Right atrium auricular region (tissue), 2 donors: ENCODE measurements at regions not wholly inside any gene's neighbourhood (a gene's known extent, or its start where the extent isn't known, plus 50 kb on each side); places are given as distances from the start of the nearest gene placed in this dataset.

ENCODE experiments used
- DNase-seq: peaks from one replicate; pipeline ENCODE4 v3.0.0-alpha.2; 2019; ENCODE audit warnings: low spot score
- H3K27ac ChIP-seq, 2 donors: fragments of 200-600 bp; sonication (generic); 1 replicate in 1 of 2; 2 replicates in 1 of 2; pipeline ENCODE4 v1.5.1; 2016 to 2019
- H3K27me3 ChIP-seq, 2 donors: fragments of 200-600 bp; sonication (generic); one replicate each; pipeline versions ENCODE4 v1.5.1 to v1.6.0; 2017 to 2019
- H3K36me3 ChIP-seq: fragments of 200-600 bp; sonication (generic); one replicate; pipeline ENCODE4 v1.5.1; 2016
- H3K4me1 ChIP-seq, 2 donors: fragments of 200-600 bp; sonication (generic); one replicate each; pipeline versions ENCODE4 v1.5.1 to v1.6.0; 2017 to 2019
- H3K4me3 ChIP-seq, 2 donors: fragments of 200-600 bp; sonication (generic); 1 replicate in 1 of 2; 2 replicates in 1 of 2; pipeline ENCODE4 v1.5.1; 2017 to 2019; ENCODE audit warnings: mild to moderate bottlenecking in 1 of 2, moderate library complexity in 1 of 2
- H3K9me3 ChIP-seq, 2 donors: fragments of 200-600 bp; sonication (generic); one replicate each; pipeline ENCODE4 v1.5.1; 2019
- TF ChIP-seq, protein P1 (sequence below), 2 donors: fragments of 200-600 bp; sonication (generic); IDR thresholded peaks; one replicate each; pipeline ENCODE4 v1.5.1; 2019; ENCODE audit warnings: antibody characterized with exemption in 2 of 2

- no peak overlapping the region for H3K27ac ChIP-seq
- TF ChIP-seq, protein P1, sequence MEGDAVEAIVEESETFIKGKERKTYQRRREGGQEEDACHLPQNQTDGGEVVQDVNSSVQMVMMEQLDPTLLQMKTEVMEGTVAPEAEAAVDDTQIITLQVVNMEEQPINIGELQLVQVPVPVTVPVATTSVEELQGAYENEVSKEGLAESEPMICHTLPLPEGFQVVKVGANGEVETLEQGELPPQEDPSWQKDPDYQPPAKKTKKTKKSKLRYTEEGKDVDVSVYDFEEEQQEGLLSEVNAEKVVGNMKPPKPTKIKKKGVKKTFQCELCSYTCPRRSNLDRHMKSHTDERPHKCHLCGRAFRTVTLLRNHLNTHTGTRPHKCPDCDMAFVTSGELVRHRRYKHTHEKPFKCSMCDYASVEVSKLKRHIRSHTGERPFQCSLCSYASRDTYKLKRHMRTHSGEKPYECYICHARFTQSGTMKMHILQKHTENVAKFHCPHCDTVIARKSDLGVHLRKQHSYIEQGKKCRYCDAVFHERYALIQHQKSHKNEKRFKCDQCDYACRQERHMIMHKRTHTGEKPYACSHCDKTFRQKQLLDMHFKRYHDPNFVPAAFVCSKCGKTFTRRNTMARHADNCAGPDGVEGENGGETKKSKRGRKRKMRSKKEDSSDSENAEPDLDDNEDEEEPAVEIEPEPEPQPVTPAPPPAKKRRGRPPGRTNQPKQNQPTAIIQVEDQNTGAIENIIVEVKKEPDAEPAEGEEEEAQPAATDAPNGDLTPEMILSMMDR (IDR thresholded peaks at IDR 0.05), result no peak
- no peaks in the 10 kb centered on the region for H3K4me1 ChIP-seq
- no peaks in the 10 kb centered on the region for H3K36me3 ChIP-seq
- H3K27me3 ChIP-seq, result no peaks in the 10 kb centered on the region
- DNase-seq, result no peak
- peaks cover 0 to 18% of the 10 kb centered on the region in 2 donors for H3K9me3 ChIP-seq
- H3K4me3 ChIP-seq, result no peak overlapping the region
Measured at GRCh38 chr14:41973178-41973577, 366.5 kb downstream of the LRFN5 start.

GRCh38 chr14:41972531-41972930 is 365.9 kb downstream of the LRFN5 start:
- Histone ChIP-seq H3K27me3 (no peaks in the 10 kb centered on the region), H3K9me3 (peaks cover 0 to 18% of the 10 kb centered on the region in 2 donors), H3K27ac (no peak overlapping the region), H3K4me1 (no peaks in the 10 kb centered on the region), H3K36me3 (no peaks in the 10 kb centered on the region), H3K4me3 (no peak overlapping the region)
- no peak for DNase-seq
- TF ChIP-seq, protein P1 (IDR thresholded peaks at IDR 0.05), result no peak

DNA sequence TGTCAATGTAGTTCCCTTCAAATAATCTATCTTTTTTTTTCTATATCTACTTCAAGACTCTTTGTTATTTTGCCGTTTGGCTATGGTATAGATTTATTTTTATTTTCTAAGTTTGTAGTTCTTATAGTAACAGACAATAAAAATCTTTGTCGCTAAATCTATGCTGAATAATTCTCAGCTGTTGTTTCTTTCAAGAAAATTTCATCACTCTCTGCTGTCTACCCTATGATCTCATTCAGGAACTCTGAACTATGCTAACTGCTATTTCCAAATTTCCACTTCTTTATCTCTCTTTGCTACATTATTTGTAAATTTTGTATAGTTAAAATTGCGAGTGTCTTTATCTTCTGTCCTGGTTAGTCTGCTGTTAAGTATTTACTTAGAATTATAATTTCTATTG is 353.6 kb downstream of the LRFN5 start:
- H3K4me3 ChIP-seq, result no peak overlapping the region
- H3K27ac ChIP-seq, result no peak overlapping the region
- no peak for DNase-seq
- H3K9me3 ChIP-seq, result no peaks in the 10 kb centered on the region
- H3K36me3 ChIP-seq, result no peaks in the 10 kb centered on the region
- H3K4me1 ChIP-seq, result no peaks in the 10 kb centered on the region
- H3K27me3 ChIP-seq, result no peaks in the 10 kb centered on the region
- TF ChIP-seq, protein P1 (IDR thresholded peaks at IDR 0.05), result no peak

GRCh38 chr14:41957459-41957858 is 350.8 kb downstream of the LRFN5 start:
- Histone ChIP-seq H3K27ac (no peak overlapping the region), H3K27me3 (no peaks in the 10 kb centered on the region), H3K9me3 (no peaks in the 10 kb centered on the region)

More at GRCh38 chr14:41957459-41957858, 350.8 kb downstream of the LRFN5 start:
- TF ChIP-seq, protein P1 (IDR thresholded peaks at IDR 0.05), result no peak
- H3K4me3 ChIP-seq, result no peak overlapping the region
- DNase-seq, result no peak
- no peaks in the 10 kb centered on the region for H3K36me3 ChIP-seq
- no peaks in the 10 kb centered on the region for H3K4me1 ChIP-seq
